Lung (tissue), 11 donors: ENCODE measurements at regions not wholly inside any gene's neighbourhood (a gene's known extent, or its start where the extent isn't known, plus 50 kb on each side); places are given as distances from the start of the nearest gene placed in this dataset.

Experiments
- ATAC-seq: fragments of 200-7000 bp; cut with Tn5 transposase; one replicate; pipeline ENCODE4 v1.9.1; 2020; ENCODE audit warnings: moderate number of reproducible peaks; ENCODE audit not compliant: insufficient read depth, low FRiP score
- DNase-seq, 3 donors: peaks; one replicate each; pipeline ENCODE4 v3.0.0-alpha.2; 2013 to 2017
- H3K27ac ChIP-seq, 2 donors: one replicate each; pipeline ENCODE4 v1.5.1; 2013; ENCODE audit warnings: mild to moderate bottlenecking in 2 of 2, moderate library complexity in 2 of 2, control low read depth in 1 of 2, inconsistent platforms in 1 of 2, low read depth in 1 of 2, low read length in 1 of 2
- H3K27me3 ChIP-seq, 3 donors: one replicate each; pipeline ENCODE4 v1.5.1; 2013; ENCODE audit warnings: low read length in 2 of 3; ENCODE audit not compliant: control insufficient read depth in 3 of 3, insufficient read depth in 3 of 3
- H3K36me3 ChIP-seq, 4 donors: one replicate each; pipeline ENCODE4 v1.5.1; 2013; ENCODE audit warnings: low read length in 4 of 4, mild to moderate bottlenecking in 1 of 4, moderate library complexity in 1 of 4; ENCODE audit not compliant: control insufficient read depth in 4 of 4, insufficient read depth in 4 of 4
- H3K4me1 ChIP-seq, 5 donors: one replicate each; pipeline ENCODE4 v1.5.1; 2013; ENCODE audit warnings: low read length in 5 of 5, mild to moderate bottlenecking in 2 of 5, moderate library complexity in 1 of 5; ENCODE audit not compliant: control insufficient read depth in 5 of 5, insufficient read depth in 5 of 5
- H3K4me3 ChIP-seq: one replicate; pipeline ENCODE4 v1.5.1; 2013; ENCODE audit warnings: mild to moderate bottlenecking, control low read depth, moderate library complexity
- H3K9ac ChIP-seq, 2 donors: one replicate each; pipeline ENCODE4 v1.5.1; 2013; ENCODE audit warnings: low read length in 2 of 2, control low read depth in 1 of 2; ENCODE audit not compliant: insufficient read depth in 1 of 2
- H3K9me3 ChIP-seq, 4 donors: one replicate each; pipeline ENCODE4 v1.5.1; 2013; ENCODE audit warnings: low read length in 3 of 4, mild to moderate bottlenecking in 1 of 4, moderate library complexity in 1 of 4; ENCODE audit not compliant: control insufficient read depth in 4 of 4, insufficient read depth in 3 of 4
- CTCF ChIP-seq: IDR thresholded peaks from 2 replicates; pipeline ENCODE4 v1.5.1; 2012; ENCODE audit warnings: mild to moderate bottlenecking; ENCODE audit errors: control extremely low read depth, extremely low read depth
- WGBS, 2 donors: extraction: QIAGEN DNeasy Blood & Tissue Kit; methylation state at CpG; one replicate each; pipeline ENCODE4 v1.1.7; 2013; 5-methylcytosine and 5-hydroxymethylcytosine counted together
- donor health status: control.
- donor health status: control.
- donor health status: Bipolar disorder and iron deficiency.
- donor health status: healthy.
- donor health status: DM: yes; HTN: yes; CAD: no.

DNA sequence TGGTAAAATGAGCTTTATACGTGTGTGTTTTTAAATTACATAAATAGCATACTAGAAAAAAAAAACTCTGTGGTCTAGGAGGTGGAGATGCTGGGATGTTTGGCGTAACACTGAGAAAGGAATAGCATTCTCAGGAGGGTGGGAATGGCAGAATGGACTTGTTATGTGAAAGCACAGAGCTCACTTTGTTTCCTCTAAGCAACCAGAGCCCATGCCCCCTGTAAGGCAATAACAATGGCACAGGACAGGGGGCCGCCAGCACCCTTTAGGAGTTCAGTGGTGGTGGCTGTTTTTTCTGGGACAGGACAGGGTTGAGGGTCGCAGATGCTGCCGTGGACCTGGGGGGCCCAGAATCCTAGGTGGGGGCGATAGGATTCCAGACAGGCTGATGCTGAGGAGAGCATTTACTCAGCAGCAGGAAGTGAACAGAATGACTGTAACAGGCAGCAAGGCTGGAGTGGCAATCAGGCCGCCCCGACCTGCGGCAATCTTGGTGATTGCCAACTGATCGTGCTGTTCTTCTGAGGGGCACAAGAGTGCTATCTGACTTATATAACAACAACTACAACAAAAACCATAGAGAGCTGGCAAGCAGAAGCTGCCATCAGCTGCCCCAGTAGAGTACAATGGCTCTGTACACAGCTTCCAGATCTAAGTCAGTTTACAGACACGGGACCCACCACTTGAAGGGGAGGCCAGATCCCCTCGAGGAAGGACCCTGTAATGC, 160.4 kb downstream of the UACA start:
- ATAC-seq (no peak), DNase-seq (no peak)
- H3K36me3 ChIP-seq: no peaks in the 10 kb centered on the region
- no peak overlapping the region for H3K27ac ChIP-seq
- peaks cover 0 to 47% (median 14%) of the 10 kb centered on the region in 5 donors for H3K4me1 ChIP-seq
- H3K27me3 ChIP-seq: no peaks in the 10 kb centered on the region
- WGBS, 2 donors: 79 to 80% methylated on average over 12 of the region's 12 CpGs
- no peak overlapping the region for H3K9ac ChIP-seq
- H3K4me3 ChIP-seq: no peak overlapping the region
- H3K9me3 ChIP-seq: no peaks in the 10 kb centered on the region
- TF ChIP-seq CTCF: no peak

- ATAC-seq: no peak
- TF ChIP-seq CTCF: no peak
- 92 to 95% methylated on average over 4 of the region's 4 CpGs for WGBS, 2 donors
- Histone ChIP-seq H3K27me3 (no peaks in the 10 kb centered on the region), H3K9ac (no peak overlapping the region), H3K4me3 (no peak overlapping the region), H3K27ac (no peak overlapping the region), H3K4me1 (peaks cover 0 to 43% (median 14%) of the 10 kb centered on the region in 5 donors), H3K9me3 (peaks cover 0 to under 1% (median 0%) of the 10 kb centered on the region in 4 donors), H3K36me3 (no peaks in the 10 kb centered on the region)
- no peak for DNase-seq
Measured at GRCh38 chr15:70602281-70602680, 161.1 kb downstream of the UACA start.

DNA sequence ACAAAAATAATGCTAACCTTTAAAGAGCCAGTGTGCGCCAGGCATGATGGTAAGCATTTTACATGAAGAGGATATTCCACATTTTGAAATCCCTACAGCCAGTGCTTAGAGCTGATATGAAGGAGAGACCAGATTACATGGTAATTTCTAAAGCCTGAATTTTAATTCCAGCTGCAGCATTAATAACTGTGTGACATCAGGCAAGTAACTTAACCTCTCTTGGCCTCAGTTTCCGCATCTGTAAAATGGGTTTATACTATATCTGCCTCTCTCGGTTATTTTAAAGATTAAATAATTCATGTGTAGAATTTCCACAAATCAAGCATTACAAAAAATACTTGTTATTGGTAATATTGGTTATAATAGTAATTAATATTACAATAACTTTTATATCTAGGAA, 165.4 kb downstream of the UACA start:
- H3K9me3 ChIP-seq: peaks cover 0 to 3% (median 0%) of the 10 kb centered on the region in 4 donors
- H3K9ac ChIP-seq: no peak overlapping the region
- H3K4me1 ChIP-seq: peaks cover 0 to 3% (median 0%) of the 10 kb centered on the region in 5 donors
- ATAC-seq (no peak), DNase-seq (no peak)
- H3K27ac ChIP-seq: no peak overlapping the region
- H3K4me3 ChIP-seq: no peak overlapping the region
- 98 to 99% methylated on average over 3 of the region's 3 CpGs for WGBS, 2 donors
- H3K36me3 ChIP-seq: no peaks in the 10 kb centered on the region
- H3K27me3 ChIP-seq: no peaks in the 10 kb centered on the region
- TF ChIP-seq CTCF: no peak
